LoVo (cell line): ENCODE measurements at regions not wholly inside any gene's neighbourhood (a gene's known extent, or its start where the extent isn't known, plus 50 kb on each side); places are given as distances from the start of the nearest gene placed in this dataset.
A peak's percentile ranks its signal among the peaks of the same experiment; 100 is the strongest.
"Not testable (repeated sequence)": the region's sequence is repeated elsewhere in the genome, so short reads cannot be mapped to it uniquely, and the experiment has no call there.

Source experiments
- DNase-seq: peaks from one replicate; pipeline ENCODE4 v3.0.0-alpha.2; 2016; ENCODE audit warnings: low spot score

- DNase-seq: no peak
Observed at GRCh38 chr18:49731860-49732311, 81.4 kb downstream of the ACAA2 start.

GRCh38 chr18:49731421-49731841, 81.9 kb downstream of the ACAA2 start:
- DNase-seq: no peak

GRCh38 chr18:49730951-49731391, 82.4 kb downstream of the ACAA2 start:
- DNase-seq: no peak

GRCh38 chr18:49728542-49728941, 84.8 kb downstream of the ACAA2 start:
- no peak for DNase-seq

- no peak for DNase-seq
Observed at GRCh38 chr18:49727816-49728215, 85.5 kb downstream of the ACAA2 start.

- DNase-seq: no peak
Observed at GRCh38 chr18:49726675-49726963, 86.7 kb downstream of the ACAA2 start.

- peak; percentile 87 for DNase-seq
Observed at GRCh38 chr18:49725809-49726674, 87.3 kb downstream of the ACAA2 start.

GRCh38 chr18:49723648-49724180, 89.6 kb downstream of the ACAA2 start:
- DNase-seq: peak; percentile 85

- no peak for DNase-seq
Observed at GRCh38 chr18:49722477-49722876, 90.9 kb downstream of the ACAA2 start.

GRCh38 chr18:49721981-49722380, 91.4 kb downstream of the ACAA2 start:
- no peak for DNase-seq

GRCh38 chr18:49720944-49721343, 92.4 kb downstream of the ACAA2 start:
- not testable (repeated sequence) for DNase-seq

GRCh38 chr18:49717617-49718016, 95.7 kb downstream of the ACAA2 start:
- DNase-seq: no peak

- no peak for DNase-seq
Observed at GRCh38 chr18:49716035-49716434, 97.3 kb downstream of the ACAA2 start.

GRCh38 chr18:49709347-49709690, 104.0 kb downstream of the ACAA2 start:
- no peak for DNase-seq

- DNase-seq: no peak
Observed at GRCh38 chr18:49708662-49709346, 104.5 kb downstream of the ACAA2 start.

- DNase-seq: no peak
Observed at GRCh38 chr18:49707599-49707998, 105.7 kb downstream of the ACAA2 start.

GRCh38 chr18:49704334-49704733, 109.0 kb downstream of the ACAA2 start:
- DNase-seq: no peak

- no peak for DNase-seq
Observed at GRCh38 chr18:49701190-49701589, 112.1 kb downstream of the ACAA2 start.

- no peak for DNase-seq
Observed at GRCh38 chr18:49699303-49699702, 114.0 kb downstream of the ACAA2 start.

GRCh38 chr18:49698525-49699025, 114.8 kb downstream of the ACAA2 start:
- no peak for DNase-seq

- no peak for DNase-seq
Observed at GRCh38 chr18:49697757-49698524, 115.4 kb downstream of the ACAA2 start.

- no peak for DNase-seq
Observed at GRCh38 chr18:49697049-49697448, 116.3 kb downstream of the ACAA2 start.
